ENCODE measurements at regions not wholly inside any gene's neighbourhood (a gene's known extent, or its start where the extent isn't known, plus 50 kb on each side); places are given as distances from the start of the nearest gene placed in this dataset.

DNA sequence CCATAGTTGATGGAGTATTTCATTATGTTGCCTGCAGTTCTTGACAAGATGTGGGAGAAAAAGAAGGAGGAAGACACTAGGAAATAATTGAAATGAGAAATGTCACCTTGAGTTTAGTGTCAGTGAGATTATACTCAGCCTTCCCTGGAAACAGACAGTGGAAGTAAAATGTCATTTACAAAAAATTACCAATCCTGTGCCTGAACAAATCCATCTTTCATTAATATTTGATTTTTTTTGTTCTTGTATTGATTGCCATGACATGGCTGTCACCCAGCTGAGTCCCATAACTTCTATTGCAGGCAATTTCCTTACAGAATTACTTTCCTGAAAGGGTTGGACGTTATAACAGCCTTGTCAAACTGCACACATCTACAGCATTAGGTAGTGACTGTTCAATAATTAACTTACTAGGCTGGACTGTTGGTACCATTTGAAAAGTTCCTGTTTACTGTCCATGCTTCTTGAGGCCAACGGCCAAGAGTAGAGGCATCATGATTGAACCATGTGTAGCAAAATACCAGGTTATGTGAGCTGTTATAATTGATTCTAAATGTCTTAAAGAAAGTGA, 572.2 kb upstream of the LMCD1 start:
- Mint-ChIP-seq H3K27me3 (no peaks in the 10 kb centered on the region), H3K4me1 (ENCODE audit: low read depth) (peaks cover 15% of the 10 kb centered on the region), H3K27ac (no peak overlapping the region), H3K36me3 (ENCODE audit: low read depth) (no peaks in the 10 kb centered on the region), H3K4me3 (no peak overlapping the region), H3K9me3 (no peaks in the 10 kb centered on the region)
- DNase-seq = no peak

DNA sequence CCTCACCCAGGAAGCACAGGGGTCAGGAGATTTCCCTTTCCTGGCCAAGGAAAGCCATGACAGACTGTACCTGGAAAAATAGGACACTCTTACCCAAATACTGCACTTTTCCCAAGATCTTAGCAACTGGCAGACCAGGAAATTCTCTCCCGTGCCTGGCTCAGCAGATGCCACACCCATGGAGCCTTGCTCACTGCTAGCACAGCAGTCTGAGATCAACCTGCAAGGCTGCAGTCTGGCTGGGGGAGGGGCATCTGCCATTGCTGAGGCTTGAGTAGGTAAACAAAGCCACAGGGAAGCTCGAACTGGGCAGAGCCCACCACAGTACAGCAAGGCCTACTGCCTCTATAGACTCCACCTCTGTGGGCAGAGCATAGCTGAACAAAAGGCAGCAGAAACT, 567.3 kb upstream of the LMCD1 start:
- peaks cover 2% of the 10 kb centered on the region for H3K9me3 Mint-ChIP-seq
- H3K4me1 Mint-ChIP-seq (ENCODE audit: low read depth) = peaks cover 7% of the 10 kb centered on the region
- no peak for DNase-seq
- H3K36me3 Mint-ChIP-seq (ENCODE audit: low read depth) = no peaks in the 10 kb centered on the region
- no peak overlapping the region for H3K27ac Mint-ChIP-seq
- no peaks in the 10 kb centered on the region for H3K27me3 Mint-ChIP-seq
- H3K4me3 Mint-ChIP-seq = no peak overlapping the region

DNA sequence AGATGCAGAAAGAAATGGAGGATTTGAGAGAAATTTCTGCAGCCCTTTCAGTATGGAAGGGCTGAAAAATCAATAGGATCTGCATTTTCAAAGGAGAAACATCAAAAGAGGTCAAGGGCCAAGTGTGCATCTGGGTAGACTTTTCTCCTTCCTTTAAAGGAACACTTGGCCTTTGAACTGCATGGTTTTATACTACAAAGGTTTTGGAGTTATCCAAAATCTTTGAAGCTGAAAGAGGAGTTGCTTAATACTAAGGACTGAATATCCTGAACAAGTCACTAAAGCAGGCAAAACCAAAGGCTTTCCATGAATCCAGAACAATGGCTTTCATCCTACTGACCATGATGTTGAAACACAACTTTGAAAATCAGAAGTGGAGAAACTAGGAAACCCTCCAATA, 553.7 kb upstream of the LMCD1 start:
- H3K9me3 Mint-ChIP-seq = no peaks in the 10 kb centered on the region
- H3K27me3 Mint-ChIP-seq = no peaks in the 10 kb centered on the region
- H3K36me3 Mint-ChIP-seq (ENCODE audit: low read depth) = no peaks in the 10 kb centered on the region
- H3K4me3 Mint-ChIP-seq = no peak overlapping the region
- DNase-seq = no peak
- H3K4me1 Mint-ChIP-seq (ENCODE audit: low read depth) = peaks cover 1% of the 10 kb centered on the region
- H3K27ac Mint-ChIP-seq = no peak overlapping the region

DNA sequence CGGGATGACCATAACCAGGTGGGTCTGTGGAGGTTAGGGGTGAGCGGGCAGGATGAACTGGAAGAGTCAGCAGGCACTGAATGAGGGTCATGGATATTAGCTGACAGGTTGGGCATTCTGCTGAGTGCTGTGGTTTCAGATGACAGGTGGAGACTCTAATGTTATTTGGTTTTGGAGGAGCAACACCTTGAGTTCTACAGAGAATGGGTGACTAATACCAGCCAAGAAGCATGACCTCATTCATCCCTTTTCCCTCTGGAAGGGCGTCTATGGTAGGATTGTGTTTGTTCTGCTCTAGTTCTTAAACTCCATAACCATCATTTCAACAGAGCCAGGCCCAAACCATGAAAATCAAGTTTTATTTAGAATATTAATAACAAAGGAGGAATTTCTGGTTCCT, 550.7 kb upstream of the LMCD1 start:
- Mint-ChIP-seq H3K27ac (no peak overlapping the region), H3K4me3 (no peak overlapping the region), H3K9me3 (no peaks in the 10 kb centered on the region), H3K36me3 (ENCODE audit: low read depth) (no peaks in the 10 kb centered on the region), H3K4me1 (ENCODE audit: low read depth) (peaks cover 1% of the 10 kb centered on the region), H3K27me3 (no peaks in the 10 kb centered on the region)
- DNase-seq = no peak

DNA sequence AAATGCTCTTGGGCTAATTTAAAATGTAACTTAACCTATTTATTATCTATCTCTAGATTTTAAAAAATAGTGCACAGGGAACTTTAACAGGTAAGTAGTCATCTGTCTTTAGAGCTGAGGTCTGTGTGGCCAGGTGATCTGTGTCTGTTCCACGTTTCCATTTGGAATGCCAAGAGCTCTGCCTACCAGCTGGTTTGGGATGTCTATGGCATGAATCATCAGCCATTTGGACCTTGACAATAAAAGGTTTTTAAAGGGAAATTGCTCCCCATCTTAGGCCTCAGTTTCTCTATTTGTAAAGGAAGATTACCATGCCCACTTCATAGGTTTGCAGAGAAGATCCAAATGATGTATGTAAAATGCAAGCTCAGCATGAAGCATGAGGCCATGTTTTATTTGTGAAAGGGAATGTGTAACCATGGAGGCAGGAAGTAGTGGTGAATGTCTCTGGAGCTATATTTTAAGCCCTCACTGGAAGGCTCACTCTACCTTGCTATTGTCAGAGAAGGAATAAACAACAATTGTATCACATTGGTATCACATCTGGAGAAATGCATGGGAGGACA, 548.1 kb upstream of the LMCD1 start:
- no peak for DNase-seq
- H3K27ac Mint-ChIP-seq = no peak overlapping the region
- no peaks in the 10 kb centered on the region for H3K9me3 Mint-ChIP-seq
- H3K4me3 Mint-ChIP-seq = no peak overlapping the region
- no peaks in the 10 kb centered on the region for H3K36me3 Mint-ChIP-seq (ENCODE audit: low read depth)
- no peaks in the 10 kb centered on the region for H3K4me1 Mint-ChIP-seq (ENCODE audit: low read depth)
- H3K27me3 Mint-ChIP-seq = no peaks in the 10 kb centered on the region

DNA sequence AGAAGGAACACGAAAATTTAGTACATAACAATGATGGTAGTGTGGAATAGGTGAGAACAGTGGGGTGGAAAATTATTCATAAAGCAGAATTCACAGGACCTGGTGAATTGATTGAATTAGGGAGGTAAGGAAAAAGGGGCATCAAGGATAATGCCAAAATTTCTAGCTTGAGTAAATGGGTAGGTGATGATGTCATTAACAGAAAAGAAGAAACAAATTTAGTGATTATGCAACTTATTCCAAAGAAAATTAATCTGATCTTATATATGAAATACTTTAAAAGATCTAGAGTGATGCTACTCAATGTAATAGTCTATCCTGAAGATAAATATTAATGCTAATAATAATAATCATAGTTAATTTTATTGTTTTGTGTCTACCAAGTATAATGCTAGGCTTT, 544.6 kb upstream of the LMCD1 start:
- Mint-ChIP-seq H3K36me3 (ENCODE audit: low read depth) (no peaks in the 10 kb centered on the region), H3K4me1 (ENCODE audit: low read depth) (no peaks in the 10 kb centered on the region), H3K4me3 (no peak overlapping the region), H3K9me3 (no peaks in the 10 kb centered on the region), H3K27me3 (no peaks in the 10 kb centered on the region), H3K27ac (no peak overlapping the region)
- DNase-seq = no peak

DNA sequence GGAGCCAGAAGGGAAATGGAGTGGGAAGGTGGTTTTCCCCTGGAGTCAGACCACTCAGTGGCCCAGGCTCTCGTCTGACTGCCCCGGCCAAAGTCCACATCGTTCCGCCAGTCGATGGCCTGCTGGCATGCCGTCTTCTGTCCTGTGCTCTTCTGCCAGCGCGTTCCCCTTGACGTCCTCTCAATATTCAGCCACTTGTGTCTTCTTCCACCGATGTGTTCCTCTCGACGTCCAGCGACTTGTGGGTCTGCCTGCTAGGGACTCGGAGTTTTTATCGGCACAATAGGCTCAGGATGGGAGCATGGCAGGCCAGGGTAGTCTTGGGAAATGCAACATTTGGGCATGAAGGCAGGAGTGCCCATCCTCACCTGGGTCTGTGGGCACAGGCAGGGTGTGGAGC, 542.5 kb upstream of the LMCD1 start:
- no peak for DNase-seq
- H3K4me3 Mint-ChIP-seq = no peak overlapping the region
- H3K27ac Mint-ChIP-seq = no peak overlapping the region

DNA sequence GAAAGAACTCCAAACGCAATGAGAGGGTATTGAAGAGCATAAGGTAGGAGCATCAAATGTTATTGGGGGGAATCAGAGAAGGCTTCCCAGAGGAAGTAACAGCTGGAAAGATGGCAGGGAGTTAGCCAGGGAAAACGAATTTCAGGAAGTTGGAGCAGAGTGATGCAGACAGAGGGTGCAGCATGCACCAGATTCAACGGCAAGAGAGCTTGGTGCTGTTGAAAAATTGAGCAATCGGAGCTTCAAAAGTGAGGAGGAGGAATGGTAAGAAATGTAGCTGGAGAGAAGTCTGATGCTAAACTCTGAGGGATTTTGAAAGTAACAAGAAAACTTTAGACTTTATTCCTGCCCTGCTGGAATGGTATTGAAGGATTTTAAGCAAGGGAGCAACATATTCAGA, 541.0 kb upstream of the LMCD1 start:
- no peak for DNase-seq
- no peak overlapping the region for H3K4me3 Mint-ChIP-seq
- H3K36me3 Mint-ChIP-seq (ENCODE audit: low read depth) = no peaks in the 10 kb centered on the region
- H3K27me3 Mint-ChIP-seq = no peaks in the 10 kb centered on the region
- H3K9me3 Mint-ChIP-seq = no peaks in the 10 kb centered on the region
- no peak overlapping the region for H3K27ac Mint-ChIP-seq
- no peaks in the 10 kb centered on the region for H3K4me1 Mint-ChIP-seq (ENCODE audit: low read depth)

More for the DNA sequence above, 542.5 kb upstream of the LMCD1 start:
- H3K4me1 Mint-ChIP-seq (ENCODE audit: low read depth) = no peaks in the 10 kb centered on the region
- no peaks in the 10 kb centered on the region for H3K27me3 Mint-ChIP-seq
- H3K9me3 Mint-ChIP-seq = no peaks in the 10 kb centered on the region
- H3K36me3 Mint-ChIP-seq (ENCODE audit: low read depth) = no peaks in the 10 kb centered on the region

DNA sequence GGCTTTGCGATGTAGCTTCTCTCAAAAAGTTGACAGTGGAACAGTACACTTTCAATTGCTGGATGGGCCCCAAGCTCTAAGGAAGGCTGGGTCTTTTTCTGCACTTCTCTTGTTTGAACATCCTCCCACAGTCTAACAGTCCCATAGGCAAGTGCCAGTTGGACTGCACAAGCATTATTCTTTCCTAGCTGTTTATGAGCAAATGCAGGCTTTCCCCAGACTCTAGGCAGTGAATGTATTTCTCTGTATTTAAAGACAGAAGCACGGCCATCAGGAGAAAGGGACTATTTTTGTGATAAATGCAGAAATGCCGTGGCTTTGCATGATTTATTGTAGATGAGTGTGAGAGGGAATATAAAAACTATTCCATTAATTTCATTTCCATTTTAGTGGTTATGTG, 539.3 kb upstream of the LMCD1 start:
- no peak for DNase-seq
- Mint-ChIP-seq H3K4me3 (no peak overlapping the region), H3K9me3 (no peaks in the 10 kb centered on the region), H3K4me1 (ENCODE audit: low read depth) (no peaks in the 10 kb centered on the region), H3K27ac (no peak overlapping the region), H3K27me3 (no peaks in the 10 kb centered on the region), H3K36me3 (ENCODE audit: low read depth) (no peaks in the 10 kb centered on the region)

DNA sequence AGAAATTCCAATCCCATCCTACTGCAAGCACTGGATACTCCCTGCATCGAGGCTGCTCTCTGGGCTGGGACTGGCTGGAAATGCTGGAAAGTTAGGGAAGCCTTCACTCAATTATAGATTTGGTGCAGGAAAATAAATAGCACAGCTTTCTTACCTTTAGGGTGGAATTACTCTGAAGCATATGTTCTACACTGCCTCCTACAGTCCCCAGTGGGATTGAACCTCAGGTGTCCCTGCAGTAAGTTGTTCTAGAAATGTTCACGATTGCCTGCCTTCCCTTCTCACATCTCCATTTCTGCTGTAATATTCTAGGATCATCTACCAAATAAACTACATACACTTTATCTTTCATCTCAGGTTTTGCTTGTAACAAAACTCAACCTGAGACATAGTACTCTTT, 536.7 kb upstream of the LMCD1 start:
- H3K4me3 Mint-ChIP-seq = no peak overlapping the region
- no peaks in the 10 kb centered on the region for H3K9me3 Mint-ChIP-seq
- H3K4me1 Mint-ChIP-seq (ENCODE audit: low read depth) = no peaks in the 10 kb centered on the region
- no peaks in the 10 kb centered on the region for H3K36me3 Mint-ChIP-seq (ENCODE audit: low read depth)
- no peaks in the 10 kb centered on the region for H3K27me3 Mint-ChIP-seq
- no peak overlapping the region for H3K27ac Mint-ChIP-seq
- no peak for DNase-seq

DNA sequence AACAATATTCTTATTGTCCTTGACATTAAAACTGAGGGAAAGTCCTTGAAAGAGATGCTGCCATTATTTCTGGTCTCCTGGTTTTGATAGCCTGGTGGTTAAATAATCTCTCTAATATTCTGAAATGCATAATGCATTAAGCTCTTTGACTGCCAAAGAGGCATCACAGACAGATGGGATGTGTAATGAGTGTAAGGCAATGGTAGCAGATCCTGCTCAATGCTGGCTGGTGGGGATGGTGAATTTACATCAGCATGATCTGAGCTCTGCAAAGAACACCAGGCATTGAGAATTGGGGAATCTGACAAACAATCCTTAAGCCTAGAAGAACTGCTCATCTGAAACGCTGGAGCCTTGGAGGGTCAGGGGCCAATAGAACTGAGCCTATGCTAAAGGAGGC, 528.6 kb upstream of the LMCD1 start:
- Mint-ChIP-seq H3K27ac (no peak overlapping the region), H3K27me3 (no peaks in the 10 kb centered on the region), H3K4me3 (no peak overlapping the region), H3K36me3 (ENCODE audit: low read depth) (no peaks in the 10 kb centered on the region), H3K4me1 (ENCODE audit: low read depth) (no peaks in the 10 kb centered on the region), H3K9me3 (no peaks in the 10 kb centered on the region)
- DNase-seq = no peak

DNA sequence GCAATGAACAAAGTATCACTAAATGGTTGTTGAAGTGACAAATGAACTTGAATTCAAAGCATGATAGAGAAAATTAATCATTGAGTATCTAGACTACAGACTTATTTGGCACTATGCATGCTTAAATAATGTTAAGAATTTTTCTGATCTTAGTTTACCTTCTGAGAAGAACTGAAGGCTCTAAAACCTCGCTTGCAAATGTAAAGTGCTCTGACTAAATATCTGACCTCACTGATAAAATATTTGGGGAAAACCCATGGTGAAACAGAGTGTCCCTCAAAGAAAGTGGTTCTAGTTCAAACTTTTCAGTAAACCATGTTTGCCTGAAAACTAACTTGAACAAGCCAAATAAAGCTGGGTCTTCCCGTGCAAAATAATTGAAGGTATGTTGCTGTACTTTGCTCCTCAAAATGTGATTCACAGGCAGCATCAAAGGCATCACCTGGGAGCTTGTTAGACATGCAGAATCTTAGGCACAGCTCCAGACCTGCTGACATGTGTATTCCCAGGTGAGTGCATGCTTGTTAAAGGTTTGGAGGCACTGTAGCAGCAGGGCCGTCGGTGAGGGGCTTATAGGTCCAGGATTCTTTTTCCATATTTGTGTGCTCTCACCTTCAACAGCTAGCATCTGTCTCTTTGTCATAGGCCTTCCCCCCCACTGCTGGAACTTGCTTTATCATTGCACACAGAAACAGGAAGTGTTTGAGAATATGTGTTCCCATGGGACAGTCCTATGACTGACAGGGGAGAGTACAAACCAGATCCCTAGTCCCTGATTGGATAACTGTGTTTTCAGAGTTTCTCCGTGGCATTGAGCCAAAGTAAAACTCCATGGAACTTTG, 524.2 kb upstream of the LMCD1 start:
- no peak for DNase-seq
- Mint-ChIP-seq H3K4me3 (no peak overlapping the region), H3K27ac (no peak overlapping the region), H3K36me3 (ENCODE audit: low read depth) (no peaks in the 10 kb centered on the region), H3K27me3 (no peaks in the 10 kb centered on the region), H3K4me1 (ENCODE audit: low read depth) (peaks cover 4% of the 10 kb centered on the region), H3K9me3 (no peaks in the 10 kb centered on the region)

DNA sequence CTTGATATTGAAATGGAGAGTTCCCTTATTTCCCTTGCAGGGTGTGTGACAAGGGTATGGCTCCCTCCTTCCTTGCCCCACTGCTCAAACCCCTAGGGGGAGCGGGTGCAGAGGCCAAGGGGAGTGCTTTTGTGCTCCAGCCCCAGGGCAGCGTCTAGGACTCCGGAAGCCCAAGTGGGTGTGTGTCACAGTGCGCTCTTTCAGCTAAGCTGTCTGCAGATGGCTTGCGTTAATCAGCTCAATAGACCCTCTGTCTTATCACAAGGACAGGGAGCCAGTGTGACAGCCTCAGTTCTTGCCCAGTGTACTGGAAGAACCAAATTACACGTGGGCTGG, 523.6 kb upstream of the LMCD1 start:
- Mint-ChIP-seq H3K4me1 (ENCODE audit: low read depth) (peaks cover 4% of the 10 kb centered on the region), H3K4me3 (no peak overlapping the region), H3K36me3 (ENCODE audit: low read depth) (no peaks in the 10 kb centered on the region), H3K27me3 (no peaks in the 10 kb centered on the region), H3K27ac (no peak overlapping the region), H3K9me3 (no peaks in the 10 kb centered on the region)
- DNase-seq = no peak

DNA sequence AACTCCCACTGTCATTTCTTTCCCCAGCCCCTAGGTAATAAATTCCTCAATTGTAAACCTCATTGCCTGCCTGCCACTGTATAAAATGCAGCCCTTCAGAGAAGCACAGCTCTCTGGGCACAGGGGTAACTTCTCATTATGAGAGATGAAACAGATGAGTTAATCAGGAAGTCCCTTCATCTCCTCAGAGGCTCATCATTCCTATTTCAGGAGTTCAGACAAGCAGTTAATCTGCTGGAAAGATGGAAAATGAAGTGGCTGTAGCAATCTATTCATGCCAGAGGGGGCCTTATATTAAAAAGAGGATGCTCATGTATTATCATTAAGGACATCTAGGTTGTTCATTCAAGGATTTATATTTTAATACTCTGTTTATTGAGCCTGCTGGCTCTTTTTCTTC, 519.5 kb upstream of the LMCD1 start:
- no peak overlapping the region for H3K27ac Mint-ChIP-seq
- H3K9me3 Mint-ChIP-seq = no peaks in the 10 kb centered on the region
- H3K36me3 Mint-ChIP-seq (ENCODE audit: low read depth) = no peaks in the 10 kb centered on the region
- H3K27me3 Mint-ChIP-seq = no peaks in the 10 kb centered on the region
- no peak for DNase-seq
- H3K4me3 Mint-ChIP-seq = no peak overlapping the region
- peaks cover 4% of the 10 kb centered on the region for H3K4me1 Mint-ChIP-seq (ENCODE audit: low read depth)

DNA sequence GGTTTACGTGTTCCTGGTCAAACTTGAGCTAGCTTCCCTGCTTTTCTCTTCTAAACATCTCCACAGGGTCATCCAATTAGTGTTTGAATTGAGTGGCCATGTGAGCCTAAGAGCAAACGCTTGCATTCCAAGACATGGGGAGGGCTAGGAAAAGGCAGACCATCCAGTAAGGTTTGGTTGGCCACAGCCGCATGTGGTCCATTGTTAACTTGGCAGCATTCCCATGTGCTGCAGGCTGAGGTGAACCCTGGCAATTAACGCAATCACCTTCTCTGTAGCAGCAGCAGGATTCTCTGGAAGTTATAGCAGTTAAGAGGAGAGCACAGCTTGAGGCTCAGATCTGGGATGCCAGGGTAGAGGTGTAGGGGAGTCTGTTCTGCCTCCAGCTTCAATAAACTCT, 502.2 kb upstream of the LMCD1 start:
- Mint-ChIP-seq H3K4me1 (ENCODE audit: low read depth) (no peaks in the 10 kb centered on the region), H3K4me3 (no peak overlapping the region), H3K36me3 (ENCODE audit: low read depth) (no peaks in the 10 kb centered on the region), H3K9me3 (no peaks in the 10 kb centered on the region), H3K27ac (no peak overlapping the region), H3K27me3 (peaks cover 3% of the 10 kb centered on the region)
- no peak for DNase-seq
